Endothelial cell (in vitro differentiated cells): ENCODE measurements at regions not wholly inside any gene's neighbourhood (a gene's known extent, or its start where the extent isn't known, plus 50 kb on each side); places are given as distances from the start of the nearest gene placed in this dataset.

Experiments
- DNase-seq: peaks from one replicate; pipeline ENCODE4 v3.0.0; 2021; ENCODE audit warnings: low spot score
- H3K27ac Mint-ChIP-seq: one replicate; pipeline ENCODE4 v1.8.0; 2021; ENCODE audit warnings: mixed read lengths, inconsistent platforms; ENCODE audit not compliant: unreplicated experiment
- H3K27me3 Mint-ChIP-seq: one replicate; pipeline ENCODE4 v1.8.0; 2021; ENCODE audit warnings: mild to moderate bottlenecking, moderate library complexity, mixed read lengths, inconsistent platforms; ENCODE audit not compliant: unreplicated experiment
- H3K36me3 Mint-ChIP-seq: one replicate; pipeline ENCODE4 v1.8.0; 2021; ENCODE audit warnings: mild to moderate bottlenecking, low read depth, mixed read lengths, inconsistent platforms; ENCODE audit not compliant: unreplicated experiment
- H3K4me1 Mint-ChIP-seq: one replicate; pipeline ENCODE4 v1.8.0; 2021; ENCODE audit warnings: mild to moderate bottlenecking, mixed read lengths, inconsistent platforms; ENCODE audit not compliant: unreplicated experiment
- H3K4me3 Mint-ChIP-seq: one replicate; pipeline ENCODE4 v1.8.0; 2021; ENCODE audit warnings: mild to moderate bottlenecking, mixed read lengths, inconsistent platforms; ENCODE audit not compliant: unreplicated experiment
- H3K9me3 Mint-ChIP-seq: one replicate; pipeline ENCODE4 v1.8.0; 2021; ENCODE audit warnings: mixed read lengths, inconsistent platforms; ENCODE audit not compliant: unreplicated experiment
- TF ChIP-seq, protein P1 (sequence below): fragments of 200-600 bp; sonication (generic); IDR thresholded peaks from one replicate; pipeline ENCODE4 v1.5.0; 2021; ENCODE audit warnings: antibody characterized with exemption; ENCODE audit not compliant: unreplicated experiment

- no peak for DNase-seq
- Mint-ChIP-seq H3K9me3 (no peaks in the 10 kb centered on the region), H3K27ac (no peak overlapping the region), H3K36me3 (no peaks in the 10 kb centered on the region), H3K4me1 (no peaks in the 10 kb centered on the region), H3K27me3 (no peaks in the 10 kb centered on the region), H3K4me3 (no peak overlapping the region)
- TF ChIP-seq, protein P1, sequence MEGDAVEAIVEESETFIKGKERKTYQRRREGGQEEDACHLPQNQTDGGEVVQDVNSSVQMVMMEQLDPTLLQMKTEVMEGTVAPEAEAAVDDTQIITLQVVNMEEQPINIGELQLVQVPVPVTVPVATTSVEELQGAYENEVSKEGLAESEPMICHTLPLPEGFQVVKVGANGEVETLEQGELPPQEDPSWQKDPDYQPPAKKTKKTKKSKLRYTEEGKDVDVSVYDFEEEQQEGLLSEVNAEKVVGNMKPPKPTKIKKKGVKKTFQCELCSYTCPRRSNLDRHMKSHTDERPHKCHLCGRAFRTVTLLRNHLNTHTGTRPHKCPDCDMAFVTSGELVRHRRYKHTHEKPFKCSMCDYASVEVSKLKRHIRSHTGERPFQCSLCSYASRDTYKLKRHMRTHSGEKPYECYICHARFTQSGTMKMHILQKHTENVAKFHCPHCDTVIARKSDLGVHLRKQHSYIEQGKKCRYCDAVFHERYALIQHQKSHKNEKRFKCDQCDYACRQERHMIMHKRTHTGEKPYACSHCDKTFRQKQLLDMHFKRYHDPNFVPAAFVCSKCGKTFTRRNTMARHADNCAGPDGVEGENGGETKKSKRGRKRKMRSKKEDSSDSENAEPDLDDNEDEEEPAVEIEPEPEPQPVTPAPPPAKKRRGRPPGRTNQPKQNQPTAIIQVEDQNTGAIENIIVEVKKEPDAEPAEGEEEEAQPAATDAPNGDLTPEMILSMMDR = no peak
Observed at GRCh38 chr2:211132573-211132972, 576.2 kb downstream of the CPS1 start.

GRCh38 chr2:211133766-211134165, 577.4 kb downstream of the CPS1 start:
- Mint-ChIP-seq H3K4me1 (no peaks in the 10 kb centered on the region), H3K9me3 (no peaks in the 10 kb centered on the region), H3K27me3 (no peaks in the 10 kb centered on the region), H3K4me3 (no peak overlapping the region), H3K36me3 (no peaks in the 10 kb centered on the region), H3K27ac (no peak overlapping the region)
- TF ChIP-seq, protein P1 = no peak
- no peak for DNase-seq

DNA sequence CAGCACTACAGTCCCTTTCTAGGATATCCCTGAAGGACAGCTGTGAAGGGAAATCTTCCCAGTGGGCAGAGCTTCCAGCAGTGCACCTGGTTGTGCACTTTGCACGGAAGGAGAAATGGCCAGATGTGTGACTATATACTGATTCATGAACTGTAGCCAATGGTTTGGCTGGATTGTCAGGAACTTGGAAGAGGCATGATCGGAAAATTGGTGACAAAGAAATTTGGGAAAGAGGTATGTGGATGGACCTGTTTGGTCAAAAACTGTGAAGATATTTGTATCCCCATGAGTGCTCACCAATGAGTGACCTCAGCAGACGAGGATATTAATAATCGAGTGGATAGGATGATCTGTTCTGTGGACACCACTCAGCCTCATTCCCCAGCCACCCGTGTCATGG, 582.2 kb downstream of the CPS1 start:
- TF ChIP-seq, protein P1 = no peak
- H3K36me3 Mint-ChIP-seq = no peaks in the 10 kb centered on the region
- H3K9me3 Mint-ChIP-seq = no peaks in the 10 kb centered on the region
- no peaks in the 10 kb centered on the region for H3K4me1 Mint-ChIP-seq
- no peak for DNase-seq
- H3K4me3 Mint-ChIP-seq = no peak overlapping the region
- H3K27me3 Mint-ChIP-seq = no peaks in the 10 kb centered on the region
- H3K27ac Mint-ChIP-seq = no peak overlapping the region

- Mint-ChIP-seq H3K4me1 (no peaks in the 10 kb centered on the region), H3K4me3 (no peak overlapping the region), H3K27me3 (no peaks in the 10 kb centered on the region)
Observed at GRCh38 chr2:211141646-211142045, 585.2 kb downstream of the CPS1 start.

GRCh38 chr2:211144078-211144477, 587.7 kb downstream of the CPS1 start:
- Mint-ChIP-seq H3K27me3 (no peaks in the 10 kb centered on the region), H3K4me3 (no peak overlapping the region), H3K9me3 (no peaks in the 10 kb centered on the region), H3K36me3 (no peaks in the 10 kb centered on the region), H3K27ac (no peak overlapping the region), H3K4me1 (no peaks in the 10 kb centered on the region)
- TF ChIP-seq, protein P1 = no peak
- no peak for DNase-seq

More at GRCh38 chr2:211141646-211142045, 585.2 kb downstream of the CPS1 start:
- H3K9me3 Mint-ChIP-seq = no peaks in the 10 kb centered on the region
- H3K27ac Mint-ChIP-seq = no peak overlapping the region
- DNase-seq = no peak
- no peaks in the 10 kb centered on the region for H3K36me3 Mint-ChIP-seq
- TF ChIP-seq, protein P1 = no peak
